ENCODE measurements at regions not wholly inside any gene's neighbourhood (a gene's known extent, or its start where the extent isn't known, plus 50 kb on each side); places are given as distances from the start of the nearest gene placed in this dataset.

DNA sequence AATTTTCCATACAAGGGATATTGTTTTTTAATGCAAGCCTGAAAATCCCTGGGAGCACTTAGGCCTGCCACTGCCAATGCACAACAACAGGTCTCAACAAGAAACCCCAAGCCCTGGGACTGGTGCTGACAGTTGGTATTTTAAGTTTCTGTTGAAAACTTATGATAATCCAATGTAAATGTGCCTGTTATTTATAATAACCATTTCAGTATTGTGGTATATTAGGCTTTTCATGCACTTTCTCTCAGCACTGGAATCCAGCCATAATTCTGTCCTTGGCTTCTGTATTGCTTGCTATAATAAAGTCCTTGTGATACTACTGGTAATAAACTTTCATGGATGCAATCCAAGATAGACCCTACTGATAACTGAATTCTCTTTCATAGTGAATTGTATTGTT, 218.9 kb downstream of the PCDH7 start:
- TF ChIP-seq CTCF (IDR thresholded peaks at IDR 0.05; ENCODE audit: unreplicated experiment): no peak
- CTCF ChIA-PET: no interaction called here
- Mint-ChIP-seq H3K36me3 (ENCODE audit: insufficient read depth, unreplicated experiment) (no peaks in the 10 kb centered on the region), H3K4me1 (ENCODE audit: insufficient read depth, unreplicated experiment) (no peaks in the 10 kb centered on the region), H3K27ac (ENCODE audit: low read depth, unreplicated experiment) (no peak overlapping the region), H3K9me3 (ENCODE audit: unreplicated experiment) (no peaks in the 10 kb centered on the region), H3K4me3 (ENCODE audit: unreplicated experiment) (no peak overlapping the region), H3K27me3 (ENCODE audit: insufficient read depth, unreplicated experiment) (no peaks in the 10 kb centered on the region)
- BruUV-seq (replicated peaks): no TSS peak
- no peak for DNase-seq (ENCODE audit: unreplicated experiment)
- intact Hi-C loops (cut with micrococcal nuclease): no loop called here
- POLR2A ChIA-PET: interaction anchor here (0.9 to 3.3 kb wide), 4 partner anchors 9 to 227 kb away, joined by 3 to 19 read pairs (median 6); no protein-coding TSS in a partner anchor

DNA sequence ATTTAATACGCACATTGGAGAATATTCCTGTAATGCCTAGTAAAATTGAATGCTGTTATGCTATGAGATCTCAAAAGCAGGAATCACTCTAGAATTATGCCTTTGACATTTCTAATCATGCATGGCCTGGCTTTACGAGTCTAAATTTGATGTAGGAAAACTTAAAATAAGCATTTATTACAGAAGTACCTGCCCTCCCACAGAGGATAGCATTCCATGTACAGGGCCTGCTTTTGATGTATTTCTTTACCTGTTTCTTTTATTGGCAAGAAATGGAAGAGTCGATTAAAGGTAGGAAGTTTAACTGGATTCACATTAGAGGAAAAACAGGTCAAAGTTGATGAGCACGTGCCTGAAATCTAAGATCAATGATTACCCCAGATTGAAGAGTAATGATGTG, 219.5 kb downstream of the PCDH7 start:
- H3K36me3 Mint-ChIP-seq (ENCODE audit: insufficient read depth, unreplicated experiment): no peaks in the 10 kb centered on the region
- TF ChIP-seq CTCF (IDR thresholded peaks at IDR 0.05; ENCODE audit: unreplicated experiment): no peak
- CTCF ChIA-PET: interaction anchor here (0.6 kb wide), 1 partner anchor 135 kb away, joined by 3 read pairs; no protein-coding TSS in a partner anchor
- H3K4me3 Mint-ChIP-seq (ENCODE audit: unreplicated experiment): no peak overlapping the region
- intact Hi-C loops (cut with micrococcal nuclease): no loop called here
- no peaks in the 10 kb centered on the region for H3K27me3 Mint-ChIP-seq (ENCODE audit: insufficient read depth, unreplicated experiment)
- POLR2A ChIA-PET: interaction anchor here (1.7 to 3.3 kb wide), 2 partner anchors 8 to 12 kb away, joined by 8 to 19 read pairs; no protein-coding TSS in a partner anchor
- no peak for DNase-seq (ENCODE audit: unreplicated experiment)
- H3K9me3 Mint-ChIP-seq (ENCODE audit: unreplicated experiment): no peaks in the 10 kb centered on the region
- no peak overlapping the region for H3K27ac Mint-ChIP-seq (ENCODE audit: low read depth, unreplicated experiment)
- BruUV-seq (replicated peaks): no TSS peak
- H3K4me1 Mint-ChIP-seq (ENCODE audit: insufficient read depth, unreplicated experiment): no peaks in the 10 kb centered on the region

- POLR2A ChIA-PET: interaction anchor here (0.9 kb wide), 1 partner anchor 222 kb away, joined by 3 read pairs; no protein-coding TSS in a partner anchor
- intact Hi-C loops (cut with micrococcal nuclease): no loop called here
- no peak overlapping the region for H3K4me3 Mint-ChIP-seq (ENCODE audit: unreplicated experiment)
- H3K4me1 Mint-ChIP-seq (ENCODE audit: insufficient read depth, unreplicated experiment): no peaks in the 10 kb centered on the region
- TF ChIP-seq CTCF (IDR thresholded peaks at IDR 0.05; ENCODE audit: unreplicated experiment): no peak
- no peak for DNase-seq (ENCODE audit: unreplicated experiment)
- H3K9me3 Mint-ChIP-seq (ENCODE audit: unreplicated experiment): no peaks in the 10 kb centered on the region
- H3K27me3 Mint-ChIP-seq (ENCODE audit: insufficient read depth, unreplicated experiment): no peaks in the 10 kb centered on the region
- CTCF ChIA-PET: no interaction called here
- H3K36me3 Mint-ChIP-seq (ENCODE audit: insufficient read depth, unreplicated experiment): no peaks in the 10 kb centered on the region
- no peak overlapping the region for H3K27ac Mint-ChIP-seq (ENCODE audit: low read depth, unreplicated experiment)
- BruUV-seq (replicated peaks): no TSS peak
Measured at GRCh38 chr4:30941641-30942040, 221.5 kb downstream of the PCDH7 start.

DNA sequence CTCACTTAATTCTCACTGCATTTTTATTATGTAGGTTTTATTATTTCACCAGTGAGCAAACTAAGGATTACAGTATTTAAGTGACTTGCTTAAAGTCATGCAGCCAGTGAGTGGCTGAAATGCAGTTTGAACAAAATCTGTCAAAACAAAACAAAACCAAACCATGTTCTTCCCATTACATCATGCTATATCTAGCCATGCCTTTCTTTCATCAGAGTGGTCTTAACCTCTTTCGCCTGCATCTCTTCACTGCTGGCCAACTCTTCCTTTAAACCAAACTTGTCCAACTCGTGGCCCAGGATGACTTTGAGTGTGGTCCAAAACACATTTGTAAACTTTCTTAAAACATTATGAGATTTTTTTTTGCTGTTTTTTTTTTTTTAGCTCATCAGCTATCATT, 223.2 kb downstream of the PCDH7 start:
- no TSS peak for BruUV-seq (replicated peaks)
- intact Hi-C loops (cut with micrococcal nuclease): no loop called here
- no peak overlapping the region for H3K27ac Mint-ChIP-seq (ENCODE audit: low read depth, unreplicated experiment)

More for the DNA sequence above, 223.2 kb downstream of the PCDH7 start:
- Mint-ChIP-seq H3K27me3 (ENCODE audit: insufficient read depth, unreplicated experiment) (no peaks in the 10 kb centered on the region), H3K9me3 (ENCODE audit: unreplicated experiment) (no peaks in the 10 kb centered on the region), H3K36me3 (ENCODE audit: insufficient read depth, unreplicated experiment) (no peaks in the 10 kb centered on the region), H3K4me1 (ENCODE audit: insufficient read depth, unreplicated experiment) (peaks cover 7% of the 10 kb centered on the region), H3K4me3 (ENCODE audit: unreplicated experiment) (no peak overlapping the region)
- no peak for DNase-seq (ENCODE audit: unreplicated experiment)
- TF ChIP-seq CTCF (IDR thresholded peaks at IDR 0.05; ENCODE audit: unreplicated experiment): no peak
- ChIA-PET POLR2A (interaction anchor here (0.7 kb wide), 1 partner anchor 1632 kb away, joined by 3 read pairs; no protein-coding TSS in a partner anchor), CTCF (no interaction called here)

Data from MCF 10A (cell line).